ENCODE measurements at regions not wholly inside any gene's neighbourhood (a gene's known extent, or its start where the extent isn't known, plus 50 kb on each side); places are given as distances from the start of the nearest gene placed in this dataset.

- Histone ChIP-seq H3K4me3 (replicated peaks; ENCODE audit: low read depth, low read length) (no peak overlapping the region), H3K36me3 (ENCODE audit: control insufficient read depth, insufficient read depth, low read length) (no peaks in the 10 kb centered on the region)
Measured at GRCh38 chr2:8149007-8149405, 532.9 kb upstream of the ID2 start.

DNA sequence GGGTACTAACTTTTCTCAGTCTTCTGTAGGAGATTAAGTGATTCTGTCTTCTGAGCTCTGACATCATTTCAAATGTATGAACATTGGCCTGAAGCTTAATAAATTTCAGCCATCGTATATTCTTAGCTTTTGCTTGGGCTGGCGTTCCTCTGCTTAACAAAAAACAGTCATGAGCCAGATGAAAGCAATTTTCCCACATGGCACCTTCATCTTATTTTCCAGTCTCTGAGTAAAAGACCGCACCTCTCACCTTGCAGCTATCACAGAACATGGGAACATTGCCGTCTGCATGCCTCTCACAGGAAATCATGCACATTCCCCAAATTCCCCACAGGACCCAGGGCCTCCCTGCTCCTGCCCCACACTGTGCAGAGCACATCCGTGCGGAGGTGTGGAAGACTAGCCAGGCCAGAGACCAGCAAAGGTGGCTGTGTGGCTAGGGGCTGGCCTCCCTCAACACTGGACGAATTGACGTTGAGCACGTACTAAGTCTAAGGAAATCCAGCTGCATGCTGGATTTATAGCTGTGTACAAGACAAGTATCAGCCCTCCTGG lies 531.8 kb upstream of the ID2 start:
- no peaks in the 10 kb centered on the region for H3K27me3 ChIP-seq (replicated peaks; ENCODE audit: control insufficient read depth, insufficient read depth, low read length)
- no peak overlapping the region for H3K4me3 ChIP-seq (replicated peaks; ENCODE audit: low read depth, low read length)
- TF ChIP-seq CTCF (IDR thresholded peaks at IDR 0.05; ENCODE audit: insufficient read depth, low read length, poor library complexity, severe bottlenecking) = no peak
- no peaks in the 10 kb centered on the region for H3K36me3 ChIP-seq (ENCODE audit: control insufficient read depth, insufficient read depth, low read length)
- no peak for DNase-seq (ENCODE audit: extremely low read depth, insufficient read length)

More at GRCh38 chr2:8149007-8149405, 532.9 kb upstream of the ID2 start:
- no peaks in the 10 kb centered on the region for H3K27me3 ChIP-seq (replicated peaks; ENCODE audit: control insufficient read depth, insufficient read depth, low read length)
- no peak for DNase-seq (ENCODE audit: extremely low read depth, insufficient read length)
- TF ChIP-seq CTCF (IDR thresholded peaks at IDR 0.05; ENCODE audit: insufficient read depth, low read length, poor library complexity, severe bottlenecking) = no peak

DNA sequence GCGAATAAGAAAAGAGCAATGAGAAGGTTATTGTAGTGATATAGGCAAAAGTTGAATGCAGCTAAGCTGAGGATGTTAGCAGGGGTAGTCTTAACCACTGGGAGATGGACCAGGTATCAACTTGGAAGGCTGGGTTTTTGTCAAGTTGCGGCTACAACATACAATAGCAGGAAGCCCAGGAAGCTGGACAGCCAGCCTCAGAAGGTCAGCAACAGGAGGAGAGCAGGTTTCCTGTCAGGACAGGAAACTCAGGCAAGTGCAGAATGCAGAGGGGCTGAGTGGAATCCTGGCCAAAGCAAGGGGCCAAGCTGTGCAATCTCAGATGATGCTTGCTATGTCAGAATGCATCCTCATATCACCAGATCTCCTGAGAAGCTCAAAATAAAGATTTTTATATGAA lies 530.0 kb upstream of the ID2 start:
- no peak overlapping the region for H3K4me3 ChIP-seq (replicated peaks; ENCODE audit: low read depth, low read length)
- TF ChIP-seq CTCF (IDR thresholded peaks at IDR 0.05; ENCODE audit: insufficient read depth, low read length, poor library complexity, severe bottlenecking) = no peak
- DNase-seq (ENCODE audit: extremely low read depth, insufficient read length) = no peak
- H3K36me3 ChIP-seq (ENCODE audit: control insufficient read depth, insufficient read depth, low read length) = no peaks in the 10 kb centered on the region
- H3K27me3 ChIP-seq (replicated peaks; ENCODE audit: control insufficient read depth, insufficient read depth, low read length) = no peaks in the 10 kb centered on the region

GRCh38 chr2:8152392-8153257 lies 529.2 kb upstream of the ID2 start:
- H3K4me3 ChIP-seq (replicated peaks; ENCODE audit: low read depth, low read length) = no peak overlapping the region
- TF ChIP-seq CTCF (IDR thresholded peaks at IDR 0.05; ENCODE audit: insufficient read depth, low read length, poor library complexity, severe bottlenecking) = no peak
- DNase-seq (ENCODE audit: extremely low read depth, insufficient read length) = peak; percentile 39

DNA sequence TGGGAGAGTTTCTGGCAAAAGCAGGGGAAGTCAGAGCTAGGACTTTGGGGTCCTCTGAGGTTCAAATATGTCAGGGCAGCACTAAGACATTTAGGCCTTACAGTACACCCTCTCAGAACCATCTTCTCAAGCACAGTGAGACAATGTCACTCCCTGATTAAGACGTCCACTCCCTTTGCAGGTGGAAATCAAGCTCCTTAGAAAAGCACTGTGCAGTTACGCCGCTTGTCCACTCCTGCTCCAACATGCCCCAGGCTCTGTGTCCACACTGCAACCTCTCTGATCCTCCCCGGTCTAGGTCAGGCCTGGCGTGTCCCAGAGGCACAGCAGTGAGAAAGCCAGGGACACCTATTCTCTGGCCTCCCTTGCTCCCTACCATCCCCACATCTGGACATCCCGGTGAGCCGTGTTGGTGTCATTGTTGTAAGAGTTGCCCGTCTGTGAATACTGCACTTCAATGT lies 528.6 kb upstream of the ID2 start:
- no peak for TF ChIP-seq CTCF (IDR thresholded peaks at IDR 0.05; ENCODE audit: insufficient read depth, low read length, poor library complexity, severe bottlenecking)
- Histone ChIP-seq H3K36me3 (ENCODE audit: control insufficient read depth, insufficient read depth, low read length) (no peaks in the 10 kb centered on the region), H3K27me3 (replicated peaks; ENCODE audit: control insufficient read depth, insufficient read depth, low read length) (no peaks in the 10 kb centered on the region), H3K4me3 (replicated peaks; ENCODE audit: low read depth, low read length) (no peak overlapping the region)
- no peak for DNase-seq (ENCODE audit: extremely low read depth, insufficient read length)

More at GRCh38 chr2:8152392-8153257, 529.2 kb upstream of the ID2 start:
- Histone ChIP-seq H3K36me3 (ENCODE audit: control insufficient read depth, insufficient read depth, low read length) (no peaks in the 10 kb centered on the region), H3K27me3 (replicated peaks; ENCODE audit: control insufficient read depth, insufficient read depth, low read length) (no peaks in the 10 kb centered on the region)
